Stomach (tissue), 4 donors: ENCODE measurements at regions not wholly inside any gene's neighbourhood (a gene's known extent, or its start where the extent isn't known, plus 50 kb on each side); places are given as distances from the start of the nearest gene placed in this dataset.
"Not testable (repeated sequence)": the region's sequence is repeated elsewhere in the genome, so short reads cannot be mapped to it uniquely, and the experiment has no call there.

Experiments
- EP300 ChIP-seq: sonication (generic); formaldehyde crosslinking; IDR thresholded peaks from one replicate; pipeline ENCODE4 v1.6.1; 2017; ENCODE audit warnings: antibody characterized with exemption
- POLR2A ChIP-seq, 4 donors: fragments of 450-650 bp; IDR thresholded peaks; one replicate each; pipeline ENCODE4 v1.6.1; 2016; ENCODE audit warnings: antibody characterized with exemption in 4 of 4, control low read depth in 2 of 4, mild to moderate bottlenecking in 1 of 4, moderate library complexity in 1 of 4
- POLR2AphosphoS5 ChIP-seq, 3 donors: sonication (generic); formaldehyde crosslinking; IDR thresholded peaks; one replicate each; pipeline ENCODE4 v1.6.1; 2016; ENCODE audit warnings: antibody characterized with exemption in 3 of 3
- TF ChIP-seq, protein P1 (sequence below), 7 experiments: fragments of 450-650 bp in 4 of 7; fragments of 200-600 bp in 3 of 7; sonication (generic) in 3 of 7; IDR thresholded peaks; one replicate each; pipeline ENCODE4 v1.5.1; 2016 to 2019; ENCODE audit warnings: antibody characterized with exemption in 7 of 7, control low read depth in 2 of 7, mild to moderate bottlenecking in 1 of 7

- TF ChIP-seq, protein P1, sequence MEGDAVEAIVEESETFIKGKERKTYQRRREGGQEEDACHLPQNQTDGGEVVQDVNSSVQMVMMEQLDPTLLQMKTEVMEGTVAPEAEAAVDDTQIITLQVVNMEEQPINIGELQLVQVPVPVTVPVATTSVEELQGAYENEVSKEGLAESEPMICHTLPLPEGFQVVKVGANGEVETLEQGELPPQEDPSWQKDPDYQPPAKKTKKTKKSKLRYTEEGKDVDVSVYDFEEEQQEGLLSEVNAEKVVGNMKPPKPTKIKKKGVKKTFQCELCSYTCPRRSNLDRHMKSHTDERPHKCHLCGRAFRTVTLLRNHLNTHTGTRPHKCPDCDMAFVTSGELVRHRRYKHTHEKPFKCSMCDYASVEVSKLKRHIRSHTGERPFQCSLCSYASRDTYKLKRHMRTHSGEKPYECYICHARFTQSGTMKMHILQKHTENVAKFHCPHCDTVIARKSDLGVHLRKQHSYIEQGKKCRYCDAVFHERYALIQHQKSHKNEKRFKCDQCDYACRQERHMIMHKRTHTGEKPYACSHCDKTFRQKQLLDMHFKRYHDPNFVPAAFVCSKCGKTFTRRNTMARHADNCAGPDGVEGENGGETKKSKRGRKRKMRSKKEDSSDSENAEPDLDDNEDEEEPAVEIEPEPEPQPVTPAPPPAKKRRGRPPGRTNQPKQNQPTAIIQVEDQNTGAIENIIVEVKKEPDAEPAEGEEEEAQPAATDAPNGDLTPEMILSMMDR (IDR thresholded peaks at IDR 0.05) = not testable (repeated sequence)
- TF ChIP-seq POLR2A (IDR thresholded peaks at IDR 0.05); EP300; POLR2AphosphoS5 (IDR thresholded peaks at IDR 0.05): not testable (repeated sequence)
These were observed 216.2 kb downstream of the NPIPA7 start for GRCh38 chr16:16595029-16595718.
